ENCODE measurements at regions not wholly inside any gene's neighbourhood (a gene's known extent, or its start where the extent isn't known, plus 50 kb on each side); places are given as distances from the start of the nearest gene placed in this dataset.
"Not testable (repeated sequence)": the region's sequence is repeated elsewhere in the genome, so short reads cannot be mapped to it uniquely, and the experiment has no call there.

DNA sequence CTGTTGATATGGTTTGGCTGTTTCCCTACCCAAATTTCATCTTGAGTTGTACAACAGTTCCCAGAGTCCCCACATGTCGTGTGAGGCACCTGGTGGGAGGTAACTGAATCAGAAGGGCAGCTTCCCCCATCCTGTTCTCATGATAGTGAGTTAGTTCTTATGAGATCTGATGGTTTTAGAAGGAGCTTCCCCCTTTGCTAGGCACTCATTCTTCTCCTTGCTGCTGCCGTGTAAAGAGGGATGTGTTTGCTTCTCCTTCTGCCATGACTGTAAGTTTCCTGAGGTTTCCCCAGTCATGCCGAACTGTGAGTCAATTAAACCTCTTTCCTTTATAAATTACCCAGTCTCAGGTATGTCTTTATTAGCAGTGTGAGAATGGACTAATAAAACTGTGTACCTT, 54.7 kb upstream of the PPARGC1A start:
- TF ChIP-seq, protein P1, sequence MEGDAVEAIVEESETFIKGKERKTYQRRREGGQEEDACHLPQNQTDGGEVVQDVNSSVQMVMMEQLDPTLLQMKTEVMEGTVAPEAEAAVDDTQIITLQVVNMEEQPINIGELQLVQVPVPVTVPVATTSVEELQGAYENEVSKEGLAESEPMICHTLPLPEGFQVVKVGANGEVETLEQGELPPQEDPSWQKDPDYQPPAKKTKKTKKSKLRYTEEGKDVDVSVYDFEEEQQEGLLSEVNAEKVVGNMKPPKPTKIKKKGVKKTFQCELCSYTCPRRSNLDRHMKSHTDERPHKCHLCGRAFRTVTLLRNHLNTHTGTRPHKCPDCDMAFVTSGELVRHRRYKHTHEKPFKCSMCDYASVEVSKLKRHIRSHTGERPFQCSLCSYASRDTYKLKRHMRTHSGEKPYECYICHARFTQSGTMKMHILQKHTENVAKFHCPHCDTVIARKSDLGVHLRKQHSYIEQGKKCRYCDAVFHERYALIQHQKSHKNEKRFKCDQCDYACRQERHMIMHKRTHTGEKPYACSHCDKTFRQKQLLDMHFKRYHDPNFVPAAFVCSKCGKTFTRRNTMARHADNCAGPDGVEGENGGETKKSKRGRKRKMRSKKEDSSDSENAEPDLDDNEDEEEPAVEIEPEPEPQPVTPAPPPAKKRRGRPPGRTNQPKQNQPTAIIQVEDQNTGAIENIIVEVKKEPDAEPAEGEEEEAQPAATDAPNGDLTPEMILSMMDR (IDR thresholded peaks at IDR 0.05): not testable (repeated sequence)
- TF ChIP-seq POLR2A (IDR thresholded peaks at IDR 0.05): not testable (repeated sequence)
